SK-N-SH treated with all-trans-retinoic acid at 6 μM for 48 hours (cell line): ENCODE measurements at regions not wholly inside any gene's neighbourhood (a gene's known extent, or its start where the extent isn't known, plus 50 kb on each side); places are given as distances from the start of the nearest gene placed in this dataset.
A peak's percentile ranks its signal among the peaks of the same experiment; 100 is the strongest.
"Not testable (repeated sequence)": the region's sequence is repeated elsewhere in the genome, so short reads cannot be mapped to it uniquely, and the experiment has no call there.

Experiments used
- ATAC-seq: fragments of 200-7000 bp; cut with Tn5 transposase; 3 replicates; pipeline ENCODE4 v1.9.1; 2020; ENCODE audit warnings: mild to moderate bottlenecking, moderate library complexity
- ARNTL ChIP-seq: fragments of 450-650 bp; formaldehyde crosslinking; IDR thresholded peaks from 2 replicates; pipeline ENCODE4 v1.5.0; 2020; ENCODE audit warnings: low read depth, mild to moderate bottlenecking, moderate library complexity, borderline replicate concordance
- CREB5 ChIP-seq: fragments of 250-450 bp; sonication (Bioruptor Pico); IDR thresholded peaks from 2 replicates; pipeline ENCODE4 v1.5.1; 2020; ENCODE audit warnings: low read depth, mild to moderate bottlenecking, moderate library complexity
- CSDC2 ChIP-seq: fragments of 250-450 bp; sonication (Bioruptor Pico); IDR thresholded peaks from 2 replicates; pipeline ENCODE4 v1.5.0; 2020; ENCODE audit warnings: mild to moderate bottlenecking, moderate library complexity
- GLIS3 ChIP-seq: fragments of 250-450 bp; sonication (Bioruptor Pico); IDR thresholded peaks from 2 replicates; pipeline ENCODE4 v1.5.0; 2020; ENCODE audit warnings: mild to moderate bottlenecking, moderate library complexity
- ISL1 ChIP-seq: fragments of 250-450 bp; sonication (Bioruptor Pico); IDR thresholded peaks from 2 replicates; pipeline ENCODE4 v2.1.2; 2022; ENCODE audit warnings: mild to moderate bottlenecking, moderate library complexity
- PATZ1 ChIP-seq: fragments of 250-450 bp; sonication (Bioruptor Pico); IDR thresholded peaks from 2 replicates; pipeline ENCODE4 v1.8.0; 2020; ENCODE audit warnings: mild to moderate bottlenecking, moderate library complexity, borderline replicate concordance
- POU6F1 ChIP-seq: fragments of 250-450 bp; sonication (Bioruptor Pico); IDR thresholded peaks from 2 replicates; pipeline ENCODE4 v1.8.0; 2021; ENCODE audit warnings: low read depth, mild to moderate bottlenecking, moderate library complexity, borderline replicate concordance
- PPARA ChIP-seq: fragments of 250-450 bp; sonication (Bioruptor Pico); IDR thresholded peaks from 2 replicates; pipeline ENCODE4 v1.5.0; 2020; ENCODE audit warnings: mild to moderate bottlenecking, borderline replicate concordance
- RARB ChIP-seq: fragments of 250-450 bp; sonication (Bioruptor Pico); IDR thresholded peaks from 2 replicates; pipeline ENCODE4 v1.8.0; 2021; ENCODE audit warnings: mild to moderate bottlenecking, moderate library complexity
- SNAI2 ChIP-seq: fragments of 250-450 bp; sonication (Bioruptor Pico); IDR thresholded peaks from 2 replicates; pipeline ENCODE4 v1.5.0; 2020; ENCODE audit warnings: mild to moderate bottlenecking, moderate library complexity
- TOX ChIP-seq: fragments of 250-450 bp; sonication (Bioruptor Pico); IDR thresholded peaks from 2 replicates; pipeline ENCODE4 v1.8.0; 2021; ENCODE audit warnings: mild to moderate bottlenecking, moderate library complexity, borderline replicate concordance
- ZC3H10 ChIP-seq: fragments of 250-450 bp; sonication (Bioruptor Pico); IDR thresholded peaks from 2 replicates; pipeline ENCODE4 v1.5.1; 2021; ENCODE audit warnings: mild to moderate bottlenecking, moderate library complexity
- ZFP3 ChIP-seq: fragments of 250-450 bp; sonication (Bioruptor Pico); IDR thresholded peaks from 2 replicates; pipeline ENCODE4 v1.5.0; 2020; ENCODE audit warnings: mild to moderate bottlenecking, moderate library complexity
- ZFP30 ChIP-seq: fragments of 450-650 bp; formaldehyde crosslinking; IDR thresholded peaks from 2 replicates; pipeline ENCODE4 v1.5.0; 2022; ENCODE audit warnings: mild to moderate bottlenecking, moderate library complexity
- TF ChIP-seq, protein P1 (sequence below): fragments of 250-450 bp; sonication (Bioruptor Pico); IDR thresholded peaks from 2 replicates; pipeline ENCODE4 v1.5.1; 2021; ENCODE audit warnings: mild to moderate bottlenecking, moderate library complexity

- TF ChIP-seq PATZ1 (CRISPR knock-in tag): no peak
- TF ChIP-seq CREB5 (CRISPR knock-in tag): no peak
- no peak for TF ChIP-seq SNAI2
- no peak for TF ChIP-seq ZC3H10 (CRISPR knock-in tag)
- no peak for TF ChIP-seq GLIS3
- no peak for TF ChIP-seq PPARA (CRISPR knock-in tag)
- no peak for TF ChIP-seq RARB (CRISPR knock-in tag)
- no peak for TF ChIP-seq ZFP3
- ATAC-seq: no peak
Measured at GRCh38 chr9:65411901-65412300, 126.9 kb upstream of the FOXD4L5 start.

DNA sequence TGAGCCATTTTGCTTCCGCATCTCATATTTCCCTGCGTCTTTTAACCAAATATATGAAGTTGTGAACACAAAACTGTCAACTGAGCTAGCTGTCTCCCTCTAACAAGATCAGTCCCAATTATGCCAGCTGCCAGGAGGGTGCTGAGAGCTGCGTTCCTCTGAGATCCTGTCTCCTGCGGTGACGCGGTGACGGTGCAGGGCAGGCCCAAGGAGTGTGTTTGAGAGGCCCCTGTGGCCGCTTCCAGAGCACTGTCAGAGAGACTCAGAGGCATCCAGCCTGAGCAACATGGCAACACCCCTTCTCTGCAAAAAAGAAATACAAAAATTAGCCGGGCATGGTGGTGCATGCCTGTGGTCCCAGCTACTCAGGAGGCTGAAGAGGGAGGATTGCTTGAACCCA is 126.3 kb upstream of the FOXD4L5 start:
- ATAC-seq: no peak
- TF ChIP-seq TOX (no peak), ISL1 (CRISPR knock-in tag) (no peak), GLIS3 (no peak), CSDC2 (CRISPR knock-in tag) (no peak)

- no peak for TF ChIP-seq PATZ1 (CRISPR knock-in tag)
- TF ChIP-seq, all 23 proteins: peak for 0
Measured at GRCh38 chr9:65410926-65411325, 125.9 kb upstream of the FOXD4L5 start.

GRCh38 chr9:65409471-65409980 is 124.5 kb upstream of the FOXD4L5 start:
- TF ChIP-seq CSDC2 (CRISPR knock-in tag) (no peak), POU6F1 (CRISPR knock-in tag) (no peak), ARNTL (CRISPR knock-in tag) (no peak), PPARA (CRISPR knock-in tag) (no peak), ZFP30 (CRISPR knock-in tag) (no peak), GLIS3 (no peak), ISL1 (CRISPR knock-in tag) (no peak)
- TF ChIP-seq, protein P1, sequence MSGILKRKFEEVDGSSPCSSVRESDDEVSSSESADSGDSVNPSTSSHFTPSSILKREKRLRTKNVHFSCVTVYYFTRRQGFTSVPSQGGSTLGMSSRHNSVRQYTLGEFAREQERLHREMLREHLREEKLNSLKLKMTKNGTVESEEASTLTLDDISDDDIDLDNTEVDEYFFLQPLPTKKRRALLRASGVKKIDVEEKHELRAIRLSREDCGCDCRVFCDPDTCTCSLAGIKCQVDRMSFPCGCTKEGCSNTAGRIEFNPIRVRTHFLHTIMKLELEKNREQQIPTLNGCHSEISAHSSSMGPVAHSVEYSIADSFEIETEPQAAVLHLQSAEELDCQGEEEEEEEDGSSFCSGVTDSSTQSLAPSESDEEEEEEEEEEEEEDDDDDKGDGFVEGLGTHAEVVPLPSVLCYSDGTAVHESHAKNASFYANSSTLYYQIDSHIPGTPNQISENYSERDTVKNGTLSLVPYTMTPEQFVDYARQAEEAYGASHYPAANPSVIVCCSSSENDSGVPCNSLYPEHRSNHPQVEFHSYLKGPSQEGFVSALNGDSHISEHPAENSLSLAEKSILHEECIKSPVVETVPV (CRISPR knock-in tag): no peak
- no peak for ATAC-seq

More at GRCh38 chr9:65410926-65411325, 125.9 kb upstream of the FOXD4L5 start:
- ATAC-seq: no peak

DNA sequence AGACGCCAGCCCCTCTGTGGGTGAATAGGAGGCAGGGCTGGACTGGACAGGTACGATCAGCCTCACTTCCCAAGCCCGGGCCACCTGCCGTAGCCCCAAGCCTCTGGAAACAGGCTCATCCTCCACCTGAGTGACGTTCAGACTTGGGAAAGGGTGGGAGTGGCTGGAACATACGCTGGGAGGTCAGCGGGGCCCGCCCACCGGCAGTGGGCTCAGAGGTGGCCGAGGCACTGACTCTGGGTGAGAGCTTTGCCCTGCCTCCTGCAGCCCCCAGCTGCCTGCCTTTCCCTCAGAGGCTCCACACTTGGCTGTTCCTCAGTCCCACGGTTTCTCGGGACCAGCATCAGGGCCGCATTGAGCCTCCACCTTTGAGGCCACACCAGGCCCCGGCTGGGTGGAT is 123.8 kb upstream of the FOXD4L5 start:
- ATAC-seq: not testable (repeated sequence)

GRCh38 chr9:65406625-65407024 is 121.6 kb upstream of the FOXD4L5 start:
- ATAC-seq: not testable (repeated sequence)

GRCh38 chr9:65405766-65406165 is 120.8 kb upstream of the FOXD4L5 start:
- ATAC-seq: peak; percentile 71
